Skin of body (tissue), 1 donor: ENCODE measurements at regions not wholly inside any gene's neighbourhood (a gene's known extent, or its start where the extent isn't known, plus 50 kb on each side); places are given as distances from the start of the nearest gene placed in this dataset.

ENCODE experiments used
- DNase-seq: peaks from one replicate; lab custom pipeline; 2025; lab: John Stamatoyannopoulos, UW

GRCh38 chr10:90975096-90975495 is 54.2 kb upstream of the ANKRD1 start:
- DNase-seq = no peak

- DNase-seq = no peak
Measured at GRCh38 chr10:90977162-90977854, 56.4 kb upstream of the ANKRD1 start.

- no peak for DNase-seq
Measured at GRCh38 chr10:90977855-90978486, 57.1 kb upstream of the ANKRD1 start.

GRCh38 chr10:90982406-90983008 is 61.6 kb upstream of the ANKRD1 start:
- DNase-seq = no peak

- no peak for DNase-seq
Measured at GRCh38 chr10:90983914-90984549, 63.1 kb upstream of the ANKRD1 start.

- no peak for DNase-seq
Measured at GRCh38 chr10:90984898-90985297, 64.0 kb upstream of the ANKRD1 start.

- DNase-seq = no peak
Measured at GRCh38 chr10:90985321-90985933, 64.5 kb upstream of the ANKRD1 start.

GRCh38 chr10:90986136-90986760 is 65.4 kb upstream of the ANKRD1 start:
- no peak for DNase-seq

- DNase-seq = no peak
Measured at GRCh38 chr10:90986870-90987269, 66.0 kb upstream of the ANKRD1 start.

GRCh38 chr10:90987383-90987782 is 66.5 kb upstream of the ANKRD1 start:
- DNase-seq = no peak

GRCh38 chr10:90988024-90988423 is 67.1 kb upstream of the ANKRD1 start:
- no peak for DNase-seq

GRCh38 chr10:90988802-90989201 is 67.9 kb upstream of the ANKRD1 start:
- no peak for DNase-seq

- no peak for DNase-seq
Measured at GRCh38 chr10:90989378-90989777, 68.5 kb upstream of the ANKRD1 start.

- DNase-seq = no peak
Measured at GRCh38 chr10:90992462-90992861, 71.6 kb upstream of the ANKRD1 start.

GRCh38 chr10:90993340-90993739 is 72.5 kb upstream of the ANKRD1 start:
- no peak for DNase-seq

GRCh38 chr10:90997670-90998069 is 76.8 kb upstream of the ANKRD1 start:
- no peak for DNase-seq

- no peak for DNase-seq
Measured at GRCh38 chr10:90998733-90999511, 78.0 kb upstream of the ANKRD1 start.

GRCh38 chr10:90999512-91000172 is 78.8 kb upstream of the ANKRD1 start:
- no peak for DNase-seq

GRCh38 chr10:91000470-91000869 is 79.6 kb upstream of the ANKRD1 start:
- DNase-seq = no peak

- DNase-seq = no peak
Measured at GRCh38 chr10:91000985-91001384, 80.1 kb upstream of the ANKRD1 start.
